T follicular helper cell (primary cell): ENCODE measurements at regions not wholly inside any gene's neighbourhood (a gene's known extent, or its start where the extent isn't known, plus 50 kb on each side); places are given as distances from the start of the nearest gene placed in this dataset.
"Not testable (repeated sequence)": the region's sequence is repeated elsewhere in the genome, so short reads cannot be mapped to it uniquely, and the experiment has no call there.

Experiments used
- DNase-seq: peaks from one replicate; pipeline ENCODE4 v3.0.0-alpha.2; 2020; ENCODE audit warnings: low read depth

- not testable (repeated sequence) for DNase-seq
Observed at GRCh38 chr17:34089042-34089441, 166.0 kb upstream of the CCL2 start.

- DNase-seq, result no peak
Observed at GRCh38 chr17:34090593-34090992, 164.5 kb upstream of the CCL2 start.

DNA sequence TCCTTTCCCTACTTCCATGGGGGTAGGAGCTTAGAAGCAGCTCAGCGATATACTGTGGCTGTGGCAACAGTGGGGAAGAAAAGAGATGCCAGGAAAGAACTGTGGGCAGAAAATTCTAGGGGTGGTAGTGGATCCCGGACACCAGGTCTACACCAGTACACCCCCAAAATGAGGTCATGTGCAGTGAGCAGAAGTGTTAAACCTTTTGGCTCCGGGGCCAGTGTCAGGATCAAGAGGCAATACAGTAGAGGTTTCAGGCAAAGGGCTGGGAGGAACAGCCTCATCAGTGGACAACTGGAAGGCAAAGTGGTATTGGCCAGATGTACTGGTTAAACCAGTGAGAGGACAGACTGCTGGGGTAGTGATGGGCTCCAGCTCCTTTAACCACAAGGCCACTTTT lies 163.1 kb upstream of the CCL2 start:
- no peak for DNase-seq

- no peak for DNase-seq
Observed at GRCh38 chr17:34095106-34095505, 160.0 kb upstream of the CCL2 start.

DNA sequence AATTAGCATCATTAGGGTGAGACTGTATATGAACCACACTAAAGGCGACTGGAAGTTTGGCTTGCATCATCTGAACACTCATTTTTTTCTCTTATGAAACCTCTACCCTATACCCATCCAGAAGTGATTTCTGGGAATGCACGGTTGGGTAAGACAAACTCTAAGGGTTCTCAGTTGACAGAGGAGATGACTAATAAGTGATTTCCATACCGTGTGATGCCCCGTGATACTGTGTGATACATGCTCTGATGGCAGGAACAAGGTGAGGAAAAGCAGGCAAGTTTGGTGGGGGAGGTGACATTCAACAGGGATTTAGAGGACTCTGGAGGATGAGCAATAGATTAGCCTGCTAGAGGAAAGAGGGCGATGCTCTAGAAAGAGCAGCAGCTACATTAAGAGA lies 156.4 kb upstream of the CCL2 start:
- DNase-seq, result no peak

GRCh38 chr17:34099859-34100515 lies 155.1 kb upstream of the CCL2 start:
- no peak for DNase-seq

- no peak for DNase-seq
Observed at GRCh38 chr17:34107019-34107418, 148.1 kb upstream of the CCL2 start.

DNA sequence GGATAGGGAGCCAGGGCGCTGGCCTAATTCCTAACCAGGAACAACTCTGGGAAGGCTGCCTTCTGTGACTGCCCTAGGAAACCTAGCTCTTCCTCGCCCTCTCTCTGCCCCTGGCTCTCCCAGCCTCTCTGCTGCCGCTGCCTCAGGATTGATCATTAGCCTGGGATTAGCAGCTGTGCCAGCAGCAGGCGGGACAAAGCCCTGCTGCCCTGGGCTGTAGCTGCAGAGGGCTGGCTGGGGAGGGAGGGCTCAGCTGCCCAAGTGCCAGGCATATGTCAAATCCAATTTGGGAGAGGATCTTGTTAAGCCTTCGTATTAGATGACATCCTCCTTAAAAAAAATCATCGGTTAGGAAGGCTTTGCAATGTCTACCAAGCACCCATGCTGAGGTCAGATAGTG lies 144.8 kb upstream of the CCL2 start:
- no peak for DNase-seq

- no peak for DNase-seq
Observed at GRCh38 chr17:34113089-34113488, 142.0 kb upstream of the CCL2 start.

GRCh38 chr17:34114174-34114573 lies 140.9 kb upstream of the CCL2 start:
- DNase-seq, result no peak

- no peak for DNase-seq
Observed at GRCh38 chr17:34116306-34116705, 138.8 kb upstream of the CCL2 start.

DNA sequence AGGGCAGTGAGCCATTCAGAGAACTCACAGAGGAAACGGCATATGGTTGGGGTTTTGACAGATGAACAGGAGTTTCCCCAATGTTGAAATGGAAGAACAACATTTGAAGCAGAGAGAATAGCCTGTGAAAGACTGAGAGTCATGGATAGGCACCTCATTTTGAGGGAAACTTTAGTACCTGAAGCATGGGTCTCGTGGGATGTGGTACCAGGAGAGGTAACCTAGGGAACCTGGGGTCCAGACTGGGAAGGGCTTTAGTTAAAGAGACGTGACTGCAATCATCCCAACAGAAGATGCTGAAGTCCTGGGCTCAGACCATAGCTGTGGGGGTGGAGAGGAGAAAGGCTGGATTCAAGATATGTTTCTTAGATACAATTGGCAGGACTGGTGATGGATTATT lies 137.8 kb upstream of the CCL2 start:
- DNase-seq, result no peak

DNA sequence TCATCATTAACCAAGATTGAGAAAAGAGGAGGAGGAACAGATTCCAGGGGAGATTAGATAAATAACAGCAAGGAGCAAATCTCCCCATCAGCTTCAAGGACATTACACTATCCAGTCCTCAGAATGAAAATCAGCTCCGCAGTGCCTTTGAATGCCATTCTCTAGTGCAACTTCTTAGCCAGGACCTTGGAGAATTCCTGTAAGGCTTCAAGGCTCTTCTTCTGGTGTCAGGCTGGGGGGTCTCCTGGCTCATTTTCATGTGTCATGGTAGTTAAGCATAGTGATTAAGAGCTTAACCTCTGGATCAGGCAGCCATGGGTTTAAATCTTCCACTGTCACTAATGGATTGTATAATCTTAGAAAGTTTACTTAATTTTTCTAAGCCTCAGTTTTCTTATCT lies 137.3 kb upstream of the CCL2 start:
- no peak for DNase-seq

- DNase-seq, result no peak
Observed at GRCh38 chr17:34118564-34118963, 136.5 kb upstream of the CCL2 start.

- DNase-seq, result no peak
Observed at GRCh38 chr17:34121311-34121710, 133.8 kb upstream of the CCL2 start.

DNA sequence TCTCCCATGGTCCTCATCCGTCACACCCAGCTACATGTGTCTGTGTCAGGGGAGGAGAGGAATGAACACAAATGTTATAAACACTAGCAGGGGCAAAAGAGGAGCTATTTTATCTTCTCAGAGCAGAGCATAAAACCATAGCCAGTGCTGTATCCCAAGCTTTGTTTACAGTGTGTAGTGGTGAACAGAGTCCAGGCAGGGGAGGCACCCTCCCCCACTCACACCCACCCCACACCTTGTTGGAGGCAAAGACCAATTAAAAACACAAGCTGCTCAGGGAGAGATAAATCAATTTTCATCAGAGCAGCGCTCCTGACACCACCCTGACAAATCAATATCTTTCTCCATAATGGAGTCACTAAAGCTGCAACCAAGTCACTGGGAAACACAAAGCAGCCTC lies 132.6 kb upstream of the CCL2 start:
- DNase-seq, result no peak

DNA sequence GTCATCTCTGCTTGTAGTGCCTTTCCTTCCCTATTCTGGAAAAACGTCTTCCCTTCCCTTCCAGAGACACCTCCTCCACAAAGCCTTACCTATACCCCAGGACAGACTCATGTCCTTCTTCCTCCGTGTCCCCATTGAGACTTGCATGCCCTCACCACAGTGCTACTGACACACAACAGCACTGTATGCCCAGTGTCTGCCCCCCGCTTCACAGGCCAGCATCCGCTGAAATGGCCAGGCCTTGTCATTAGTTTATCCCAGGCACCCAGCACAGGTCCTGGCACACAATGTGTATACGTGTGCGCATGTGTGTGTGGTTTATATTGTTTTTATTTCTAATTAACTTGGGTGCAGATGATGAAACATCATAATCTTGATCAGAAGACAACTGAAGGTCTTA lies 130.1 kb upstream of the CCL2 start:
- no peak for DNase-seq

- DNase-seq, result no peak
Observed at GRCh38 chr17:34125921-34126320, 129.2 kb upstream of the CCL2 start.

DNA sequence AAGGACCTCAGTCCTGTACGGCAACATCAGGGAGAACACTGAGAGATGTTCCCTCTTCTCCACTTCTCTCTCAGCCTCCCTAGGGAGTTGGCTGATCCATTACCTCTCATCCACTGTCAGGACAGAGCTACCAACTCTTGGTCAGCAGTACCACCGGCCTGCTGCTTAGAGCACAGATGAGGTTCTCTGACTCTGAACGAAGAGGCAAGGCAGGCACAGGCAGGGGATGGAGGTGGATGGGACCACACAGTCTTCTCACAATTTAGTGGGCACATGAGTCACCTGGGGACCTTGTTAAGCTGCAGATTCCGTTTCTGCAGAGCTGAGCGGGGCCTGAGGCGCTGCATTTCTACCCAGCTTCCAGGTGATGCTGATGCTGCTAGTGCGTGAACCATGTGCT lies 128.6 kb upstream of the CCL2 start:
- no peak for DNase-seq

GRCh38 chr17:34126965-34127364 lies 128.1 kb upstream of the CCL2 start:
- no peak for DNase-seq

GRCh38 chr17:34130544-34130943 lies 124.5 kb upstream of the CCL2 start:
- DNase-seq, result no peak

DNA sequence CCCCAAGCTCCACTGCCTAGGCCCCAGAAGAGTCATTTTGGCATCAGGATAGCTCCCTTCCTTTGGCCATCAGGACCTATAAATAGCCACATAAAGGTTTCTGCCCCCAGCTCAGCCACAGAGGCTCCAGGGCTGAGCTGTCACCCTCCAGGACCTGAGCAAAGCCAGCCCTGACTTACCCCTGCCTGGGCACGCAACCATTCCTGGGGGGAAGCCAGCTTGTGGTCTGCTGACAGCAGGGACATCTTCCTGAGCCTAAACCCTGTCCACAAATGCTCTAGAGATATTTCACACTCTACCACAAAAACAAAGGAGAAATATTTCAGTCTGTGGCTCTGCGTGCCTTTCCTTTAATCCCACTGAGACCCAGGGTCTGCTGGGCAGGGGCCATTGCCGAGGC lies 123.7 kb upstream of the CCL2 start:
- no peak for DNase-seq

DNA sequence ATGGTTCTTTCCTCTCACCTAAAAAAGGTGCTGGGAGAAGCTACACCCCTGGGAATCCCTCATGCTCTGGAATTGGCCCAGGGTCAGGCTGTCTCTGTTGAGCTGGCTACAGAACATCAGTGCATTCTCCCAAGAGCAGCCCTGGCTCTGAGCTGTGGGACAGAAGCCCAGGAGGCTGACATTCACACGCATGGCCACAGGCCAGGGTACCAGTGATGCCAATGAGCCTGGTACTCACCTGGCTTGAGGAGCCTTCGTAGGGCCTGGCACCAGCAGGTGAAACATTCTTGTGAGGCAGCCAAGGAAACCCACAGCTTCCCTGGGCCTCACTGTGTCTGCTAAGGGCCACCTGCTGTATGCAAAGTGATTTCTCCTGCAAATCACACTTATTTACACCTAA lies 121.7 kb upstream of the CCL2 start:
- DNase-seq, result no peak

- DNase-seq, result no peak
Observed at GRCh38 chr17:34135841-34136240, 119.2 kb upstream of the CCL2 start.

GRCh38 chr17:34140006-34140405 lies 115.1 kb upstream of the CCL2 start:
- no peak for DNase-seq
